ENCODE measurements at regions not wholly inside any gene's neighbourhood (a gene's known extent, or its start where the extent isn't known, plus 50 kb on each side); places are given as distances from the start of the nearest gene placed in this dataset.
A peak's percentile ranks its signal among the peaks of the same experiment; 100 is the strongest.
"Not testable (repeated sequence)": the region's sequence is repeated elsewhere in the genome, so short reads cannot be mapped to it uniquely, and the experiment has no call there.

DNA sequence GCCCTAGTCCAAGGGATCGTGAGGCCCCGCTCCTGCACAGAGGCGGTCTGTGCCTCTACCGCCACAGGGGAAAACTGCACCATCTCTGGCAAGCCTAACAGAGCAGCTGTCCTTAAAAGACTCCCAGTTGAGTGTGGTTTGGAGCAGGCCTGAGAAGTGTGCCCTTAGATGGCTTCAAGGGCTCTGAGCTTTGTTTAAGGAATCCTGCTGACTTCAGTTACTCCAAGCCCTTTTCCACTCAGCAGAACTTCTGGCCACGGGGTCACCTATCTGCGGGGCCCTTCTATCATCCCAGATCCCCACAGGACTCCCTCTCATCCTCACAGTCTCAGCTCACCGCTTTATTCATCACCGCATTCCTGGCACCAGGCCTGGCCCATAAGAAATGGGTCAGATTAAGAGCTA lies 131.5 kb downstream of the CCDC74A start:
- no peak for TF ChIP-seq ZNF274 (IDR thresholded peaks at IDR 0.05; ENCODE audit: low read depth, low read length)
- H3K4me3 ChIP-seq (ENCODE audit: low read length): no peak overlapping the region

GRCh38 chr2:131661101-131661782 lies 133.6 kb downstream of the CCDC74A start:
- not testable (repeated sequence) for H3K4me3 ChIP-seq (ENCODE audit: low read length)

DNA sequence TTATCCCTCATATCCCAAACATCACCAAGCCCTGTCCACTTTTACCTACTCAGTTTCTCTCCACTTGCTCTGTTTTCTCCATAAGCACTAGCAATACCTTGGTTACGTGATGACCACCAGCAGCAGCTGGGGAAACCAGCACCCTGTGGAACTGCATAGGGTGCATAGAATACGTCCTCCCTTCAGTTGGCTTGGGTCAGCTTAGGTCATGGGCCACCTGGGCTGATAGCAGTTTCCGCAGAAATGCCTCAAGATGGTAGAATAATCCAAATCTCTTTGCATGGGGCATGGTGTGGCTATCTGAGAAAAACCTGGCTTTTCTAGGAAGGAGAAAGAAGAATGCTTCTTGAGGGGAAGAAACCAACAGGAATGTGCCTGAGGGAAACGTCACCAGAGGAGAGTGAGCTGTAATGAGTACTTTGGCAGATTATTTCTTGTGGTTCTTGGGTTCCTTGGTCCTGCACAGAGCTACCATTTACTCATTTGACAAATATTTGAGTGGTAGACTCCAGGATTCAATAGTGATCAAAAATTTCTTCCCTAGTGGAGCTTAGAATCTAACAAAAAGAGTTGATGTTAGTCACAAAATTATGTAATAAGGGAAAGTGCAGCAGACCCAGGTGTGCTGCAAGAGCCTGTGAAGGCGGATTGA lies 134.3 kb downstream of the CCDC74A start:
- H3K4me3 ChIP-seq (ENCODE audit: low read length): not testable (repeated sequence)

- not testable (repeated sequence) for H3K4me3 ChIP-seq (ENCODE audit: low read length)
Measured at GRCh38 chr2:131663501-131663900, 135.8 kb downstream of the CCDC74A start.

DNA sequence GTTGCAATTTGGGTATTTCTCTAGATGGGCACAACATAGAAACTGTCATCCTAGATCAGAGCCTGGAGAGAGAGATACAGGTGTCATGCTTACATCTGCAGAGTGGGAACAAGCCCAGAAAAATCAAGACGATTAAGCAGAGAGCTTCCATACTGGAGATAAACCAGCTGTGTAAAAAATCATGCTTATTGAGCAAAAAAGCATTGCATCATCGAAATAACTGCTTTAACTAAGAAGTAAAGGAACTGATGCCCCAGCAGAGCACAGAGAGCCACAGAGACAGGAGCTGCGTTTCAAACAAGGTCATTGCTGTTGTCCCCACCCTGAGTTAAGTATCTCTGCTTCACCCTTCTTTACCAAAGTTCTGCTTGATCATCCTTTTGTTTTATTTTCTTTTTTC lies 138.0 kb downstream of the CCDC74A start:
- not testable (repeated sequence) for H3K4me3 ChIP-seq (ENCODE audit: low read length)

DNA sequence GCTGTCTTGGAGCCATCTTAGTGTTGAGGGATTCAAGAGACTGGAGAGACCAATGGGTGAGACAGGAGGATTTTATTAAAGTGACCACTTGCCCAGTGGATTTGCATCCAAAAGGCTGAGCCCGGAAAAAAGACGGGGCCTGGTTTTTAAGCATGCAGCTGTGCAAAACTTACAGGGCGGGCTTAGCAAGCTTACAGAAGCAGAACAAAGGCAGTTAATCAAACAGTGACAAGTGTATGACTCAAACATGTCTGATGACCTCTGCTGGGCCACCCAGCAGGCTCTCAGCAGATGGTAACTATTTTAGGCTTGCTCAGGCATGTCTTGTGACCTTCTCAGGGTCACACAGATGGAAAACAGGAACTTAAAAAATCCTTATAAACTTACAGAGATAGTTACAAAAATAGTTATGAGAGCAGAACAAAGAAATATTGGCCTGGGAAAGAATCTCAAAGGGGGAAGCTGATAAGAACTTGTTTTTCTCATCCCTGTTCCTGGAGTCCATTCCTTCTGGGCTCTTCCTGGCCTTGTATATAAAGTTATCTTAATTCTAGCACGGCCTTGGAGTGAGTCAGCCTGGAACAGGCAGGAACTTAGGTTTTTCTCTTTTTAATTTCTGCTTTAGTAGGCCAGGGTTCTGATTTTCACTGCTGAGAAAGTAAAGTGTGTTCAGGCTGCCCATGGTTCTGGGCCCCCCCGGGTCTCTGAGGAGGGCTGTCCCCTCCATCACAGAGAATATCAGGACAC lies 141.3 kb downstream of the CCDC74A start:
- not testable (repeated sequence) for H3K4me3 ChIP-seq (ENCODE audit: low read length)

DNA sequence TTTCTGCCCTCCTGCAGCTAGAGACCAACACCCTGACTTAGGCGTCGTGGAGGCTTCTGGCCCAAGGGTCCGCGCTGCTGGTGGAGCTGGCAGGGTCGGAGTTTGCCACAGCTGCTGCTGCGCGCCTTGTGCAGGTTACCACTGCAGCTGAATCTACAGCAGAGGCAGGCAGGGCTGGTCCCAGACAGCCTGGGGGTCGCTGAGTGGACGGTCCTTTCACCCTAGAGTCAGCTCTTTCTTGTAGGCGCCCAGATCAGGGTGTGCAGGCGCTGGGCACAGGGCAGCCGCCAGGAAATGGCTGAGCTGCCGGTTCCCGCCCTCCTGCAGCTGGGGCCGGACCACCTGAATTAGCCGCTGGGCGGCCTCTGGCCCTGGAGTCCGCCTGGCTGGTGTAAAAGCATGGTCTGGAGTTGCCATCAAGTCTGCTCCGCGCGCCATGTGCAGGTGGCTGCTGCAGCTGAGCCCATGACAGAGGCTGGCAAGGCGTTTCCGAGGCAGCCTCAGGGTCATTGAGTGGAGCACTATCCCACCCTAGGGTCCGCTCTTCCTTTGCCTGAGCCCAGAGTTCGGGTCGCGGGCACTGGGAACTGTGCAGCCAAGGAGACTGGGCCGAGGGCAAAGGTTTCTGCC lies 144.3 kb downstream of the CCDC74A start:
- H3K4me3 ChIP-seq (ENCODE audit: low read length): not testable (repeated sequence)

DNA sequence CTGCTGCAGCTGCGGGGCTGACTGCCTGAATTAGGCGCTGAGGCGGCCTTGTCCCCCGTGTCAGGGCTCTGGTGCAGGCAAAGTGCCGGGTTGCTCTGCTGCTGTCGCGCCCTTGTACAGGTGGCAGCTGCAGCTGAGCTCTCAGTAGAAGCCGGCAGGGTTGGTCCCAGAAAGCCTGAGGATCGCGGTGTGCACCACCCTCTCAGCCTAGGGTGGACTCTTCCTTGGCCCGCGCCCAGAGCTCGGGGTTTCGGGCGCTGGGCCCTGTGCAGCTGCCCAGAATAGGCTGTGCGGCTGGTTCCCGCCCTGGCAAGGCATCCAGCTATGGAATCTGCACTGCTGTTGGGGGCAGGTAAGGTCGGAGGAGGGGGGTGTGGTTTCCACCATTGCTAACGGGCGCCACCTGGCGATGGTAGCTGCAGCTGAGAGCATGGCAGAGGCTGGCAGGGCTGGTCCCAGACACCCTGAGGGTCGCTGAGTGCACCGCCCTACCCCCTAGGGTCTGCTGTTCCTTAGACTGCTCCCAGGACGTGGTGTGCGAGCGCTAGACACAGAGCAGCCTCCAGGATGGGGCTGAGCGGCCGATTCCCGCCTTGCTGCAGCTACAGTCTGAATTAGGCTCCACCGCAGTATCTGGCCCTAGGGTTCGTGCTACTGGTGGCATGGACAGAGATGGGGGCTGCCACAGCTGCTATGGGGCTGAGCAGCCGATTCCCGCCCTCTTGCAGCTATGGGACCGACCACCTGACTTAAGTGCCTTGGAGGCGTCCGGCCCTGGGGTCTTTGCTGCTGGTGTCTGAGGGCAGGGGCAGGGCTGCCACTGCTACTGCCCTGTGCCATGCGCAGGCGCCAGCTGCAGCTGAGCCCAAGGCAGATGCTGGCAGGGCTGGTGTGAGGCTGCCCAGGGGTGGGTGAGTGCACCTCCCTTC lies 145.0 kb downstream of the CCDC74A start:
- H3K4me3 ChIP-seq (ENCODE audit: low read length): not testable (repeated sequence)

DNA sequence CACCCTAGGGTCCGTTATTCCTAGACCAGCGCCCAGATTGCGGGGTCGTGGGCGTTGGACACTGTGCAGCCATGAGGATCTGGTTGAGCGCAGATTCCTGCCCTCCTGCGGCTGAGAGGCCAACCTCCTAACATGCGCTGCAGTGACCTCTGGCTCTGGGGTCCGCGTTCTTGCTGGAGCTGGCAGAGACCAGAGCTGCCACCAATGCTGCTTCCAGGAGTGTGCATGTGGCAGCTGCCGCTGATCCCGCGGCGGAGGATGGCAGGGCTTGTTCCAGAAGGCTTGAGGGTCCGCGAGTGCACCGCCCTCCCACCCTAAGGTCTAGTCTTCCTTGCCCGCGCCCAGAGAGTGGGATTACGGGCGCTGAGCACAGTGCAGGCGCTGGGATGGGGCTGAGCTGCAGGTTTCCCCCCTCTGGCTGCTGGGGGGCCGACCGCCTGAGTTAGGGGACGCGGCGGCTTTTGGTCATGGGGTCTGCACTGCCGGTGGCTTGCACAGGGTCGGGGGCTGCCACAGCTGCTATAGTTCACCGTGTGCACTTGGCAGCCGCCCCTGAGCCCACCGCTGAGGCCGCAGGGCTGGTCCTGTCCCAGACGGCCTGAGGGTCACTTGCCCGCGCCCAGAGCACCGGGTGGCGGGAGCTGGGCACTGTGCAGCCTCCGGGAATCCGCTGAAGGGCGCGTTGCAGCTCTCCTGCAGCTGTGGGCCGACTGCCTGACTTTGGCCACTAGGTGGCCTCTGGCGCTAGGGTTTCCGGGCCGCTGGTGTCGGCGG lies 145.9 kb downstream of the CCDC74A start:
- no peak for TF ChIP-seq ZNF274 (IDR thresholded peaks at IDR 0.05; ENCODE audit: low read depth, low read length)
- H3K4me3 ChIP-seq (ENCODE audit: low read length): no peak overlapping the region

- H3K4me3 ChIP-seq (ENCODE audit: low read length): no peak overlapping the region
- TF ChIP-seq ZNF274 (IDR thresholded peaks at IDR 0.05; ENCODE audit: low read depth, low read length): no peak
Measured at GRCh38 chr2:131674174-131674507, 146.5 kb downstream of the CCDC74A start.

DNA sequence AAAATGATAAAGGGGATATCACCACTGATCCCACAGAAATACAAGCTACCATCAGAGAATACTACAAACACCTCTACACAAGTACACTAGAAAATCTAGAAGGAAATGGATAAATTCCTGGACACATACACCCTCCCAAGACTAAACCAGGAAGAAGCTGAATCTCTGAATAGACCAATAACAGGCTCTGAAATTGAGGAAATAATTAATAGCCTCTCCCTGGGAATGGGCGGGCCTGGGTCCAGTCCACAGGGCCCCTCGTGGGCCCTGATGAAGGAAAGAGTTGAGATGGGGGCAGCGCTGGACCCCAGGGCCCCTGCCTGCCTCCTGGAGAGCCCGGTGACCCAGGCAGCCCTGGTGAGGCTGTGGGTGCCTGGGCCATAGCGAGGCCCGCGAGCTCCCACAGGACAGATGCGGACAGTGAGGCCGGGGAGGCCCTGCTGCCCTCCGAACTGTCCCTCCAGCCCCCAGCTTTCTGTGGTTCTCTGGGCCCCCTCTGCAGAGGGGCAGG lies 154.0 kb downstream of the CCDC74A start:
- peak overlapping the region; percentile 65; the same call in 1 of the 2 replicates for H3K4me3 ChIP-seq (ENCODE audit: low read length)

DNA sequence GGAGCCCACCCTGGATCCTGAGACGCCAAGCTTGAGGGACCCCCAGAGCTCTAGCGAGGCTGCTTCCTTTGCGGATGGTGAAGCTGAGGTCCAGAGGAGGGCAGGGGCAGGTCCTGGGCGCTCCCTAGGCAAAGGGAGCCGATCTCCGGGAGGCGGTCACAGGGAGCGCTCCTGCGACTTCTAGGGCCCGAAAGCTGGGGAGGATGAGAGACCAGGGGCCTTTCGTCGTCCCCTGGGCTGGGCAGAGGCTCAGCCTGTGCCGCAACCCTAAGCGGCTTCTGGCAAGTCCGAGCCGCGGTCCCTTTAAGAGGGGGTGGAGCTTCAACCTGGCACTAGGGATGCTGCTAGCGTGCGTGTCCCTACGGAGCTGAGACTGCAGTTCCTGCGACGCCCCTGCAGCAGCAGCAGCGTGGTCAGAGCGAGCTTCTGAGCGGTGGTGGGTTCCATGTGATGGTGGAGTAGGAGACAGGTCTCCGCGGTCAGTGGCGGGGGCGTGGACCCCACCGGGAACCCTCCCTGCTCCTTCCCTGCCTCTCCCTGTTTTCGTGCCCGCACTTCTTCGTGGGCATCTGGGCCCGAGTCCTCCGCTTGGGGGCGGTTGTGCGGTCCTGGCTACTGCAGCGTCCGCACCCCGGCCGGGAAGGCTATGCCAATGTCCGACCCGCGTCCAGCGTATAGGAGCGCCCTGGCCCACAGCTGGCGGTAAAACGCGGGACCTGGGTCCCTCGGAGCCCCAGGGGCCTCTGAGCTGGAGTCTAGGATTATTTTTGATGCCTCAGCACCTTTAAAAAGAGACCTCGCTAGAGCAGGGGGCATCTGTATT lies 154.6 kb downstream of the CCDC74A start:
- no peak for TF ChIP-seq ZNF274 (IDR thresholded peaks at IDR 0.05; ENCODE audit: low read depth, low read length)
- H3K4me3 ChIP-seq (ENCODE audit: low read length): peak overlapping the region; percentile 65

GRCh38 chr2:131682945-131683330 lies 155.2 kb downstream of the CCDC74A start:
- H3K4me3 ChIP-seq (ENCODE audit: low read length): peak overlapping the region; percentile 65

- not testable (repeated sequence) for H3K4me3 ChIP-seq (ENCODE audit: low read length)
Measured at GRCh38 chr2:131684631-131685316, 157.1 kb downstream of the CCDC74A start.

DNA sequence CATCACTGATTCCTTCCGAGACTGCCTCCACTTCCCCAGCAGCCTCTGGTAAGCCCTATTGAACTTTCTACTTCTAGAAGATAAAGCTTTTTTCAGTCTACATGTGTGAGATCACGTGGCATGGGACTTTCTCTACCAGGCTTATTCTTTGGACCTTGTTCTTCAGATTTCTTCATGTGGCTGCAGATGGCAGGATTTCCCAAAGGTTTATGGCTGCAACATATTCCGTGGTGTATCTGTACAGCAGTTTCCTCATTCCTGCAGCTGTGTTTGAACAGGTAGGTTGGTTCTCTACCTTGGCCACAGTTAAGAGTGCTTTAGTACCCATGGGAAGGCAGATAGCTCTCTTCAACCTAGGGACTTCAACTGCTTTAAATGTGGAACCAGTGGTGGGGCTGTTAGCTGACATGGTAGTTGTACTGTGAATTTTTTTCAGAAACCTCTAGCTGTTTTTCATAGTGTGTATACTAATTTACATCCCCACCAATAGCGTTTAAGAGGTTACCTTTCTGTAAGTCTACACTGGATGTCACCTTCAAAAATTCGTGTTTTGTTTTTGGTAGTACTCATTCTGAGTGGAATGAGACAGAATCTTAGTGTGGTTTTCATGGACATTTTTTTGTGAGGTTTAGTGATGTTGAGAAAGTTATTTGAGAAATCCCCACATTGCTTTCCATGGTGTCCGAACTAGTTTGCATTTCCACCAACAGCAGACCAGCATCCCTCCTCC lies 158.6 kb downstream of the CCDC74A start:
- H3K4me3 ChIP-seq (ENCODE audit: low read length): not testable (repeated sequence)

- H3K4me3 ChIP-seq (ENCODE audit: low read length): not testable (repeated sequence)
Measured at GRCh38 chr2:131686894-131687238, 159.2 kb downstream of the CCDC74A start.

DNA sequence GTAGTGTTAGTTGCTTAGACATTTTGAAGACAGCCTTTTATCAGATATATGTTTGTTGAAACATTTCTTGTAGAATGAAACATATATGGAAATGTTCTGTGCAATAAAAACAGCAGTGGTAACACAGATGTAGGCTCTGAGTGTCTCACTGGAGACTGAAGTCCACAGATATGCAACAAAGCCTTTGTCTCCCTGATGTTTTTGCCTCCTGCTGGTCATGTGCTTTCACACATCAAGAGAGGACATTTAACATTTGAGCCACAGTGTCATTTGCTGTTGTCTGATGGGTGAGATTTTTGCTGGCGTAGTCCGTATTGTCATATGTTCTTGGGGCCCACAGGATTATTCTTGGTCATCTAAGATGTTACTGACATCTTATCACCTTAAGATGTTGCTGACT lies 161.4 kb downstream of the CCDC74A start:
- not testable (repeated sequence) for H3K4me3 ChIP-seq (ENCODE audit: low read length)
